Activated CD8-positive, alpha-beta memory T cell treated with anti-CD3 and anti-CD28 coated beads, Interleukin-2, amount 50 U/mL, for 48 hours (primary cell): ENCODE measurements at regions not wholly inside any gene's neighbourhood (a gene's known extent, or its start where the extent isn't known, plus 50 kb on each side); places are given as distances from the start of the nearest gene placed in this dataset.
"Not testable (repeated sequence)": the region's sequence is repeated elsewhere in the genome, so short reads cannot be mapped to it uniquely, and the experiment has no call there.

Experiments
- DNase-seq: peaks from one replicate; pipeline ENCODE4 v3.0.0-alpha.2; 2020

GRCh38 chr7:119300341-119300740 is 972.6 kb upstream of the KCND2 start:
- DNase-seq, result not testable (repeated sequence)

- DNase-seq, result no peak
Measured at GRCh38 chr7:119320316-119320715, 952.7 kb upstream of the KCND2 start.

GRCh38 chr7:119329715-119330114 is 943.3 kb upstream of the KCND2 start:
- no peak for DNase-seq

GRCh38 chr7:119335405-119335804 is 937.6 kb upstream of the KCND2 start:
- no peak for DNase-seq

- DNase-seq, result no peak
Measured at GRCh38 chr7:119341822-119342221, 931.2 kb upstream of the KCND2 start.

- no peak for DNase-seq
Measured at GRCh38 chr7:119343289-119343688, 929.7 kb upstream of the KCND2 start.

- DNase-seq, result no peak
Measured at GRCh38 chr7:119344466-119344865, 928.5 kb upstream of the KCND2 start.

GRCh38 chr7:119348491-119348890 is 924.5 kb upstream of the KCND2 start:
- no peak for DNase-seq

GRCh38 chr7:119350334-119350733 is 922.6 kb upstream of the KCND2 start:
- no peak for DNase-seq

- DNase-seq, result no peak
Measured at GRCh38 chr7:119351320-119351719, 921.7 kb upstream of the KCND2 start.

- no peak for DNase-seq
Measured at GRCh38 chr7:119374436-119374835, 898.5 kb upstream of the KCND2 start.

GRCh38 chr7:119377861-119378260 is 895.1 kb upstream of the KCND2 start:
- DNase-seq, result no peak

- no peak for DNase-seq
Measured at GRCh38 chr7:119382726-119383125, 890.2 kb upstream of the KCND2 start.

- no peak for DNase-seq
Measured at GRCh38 chr7:119395024-119395423, 878.0 kb upstream of the KCND2 start.

- DNase-seq, result no peak
Measured at GRCh38 chr7:119397156-119397555, 875.8 kb upstream of the KCND2 start.

- DNase-seq, result no peak
Measured at GRCh38 chr7:119408596-119408995, 864.4 kb upstream of the KCND2 start.

- DNase-seq, result no peak
Measured at GRCh38 chr7:119413314-119413805, 859.6 kb upstream of the KCND2 start.

GRCh38 chr7:119415682-119416081 is 857.3 kb upstream of the KCND2 start:
- DNase-seq, result no peak

- DNase-seq, result no peak
Measured at GRCh38 chr7:119421657-119422056, 851.3 kb upstream of the KCND2 start.

- DNase-seq, result no peak
Measured at GRCh38 chr7:119436882-119437281, 836.1 kb upstream of the KCND2 start.

GRCh38 chr7:119438315-119438714 is 834.7 kb upstream of the KCND2 start:
- no peak for DNase-seq

GRCh38 chr7:119439192-119439591 is 833.8 kb upstream of the KCND2 start:
- DNase-seq, result no peak

GRCh38 chr7:119452401-119452800 is 820.6 kb upstream of the KCND2 start:
- no peak for DNase-seq

GRCh38 chr7:119465798-119466305 is 807.1 kb upstream of the KCND2 start:
- DNase-seq, result no peak

- no peak for DNase-seq
Measured at GRCh38 chr7:119472408-119473038, 800.5 kb upstream of the KCND2 start.
